ENCODE measurements at regions not wholly inside any gene's neighbourhood (a gene's known extent, or its start where the extent isn't known, plus 50 kb on each side); places are given as distances from the start of the nearest gene placed in this dataset.
"Not testable (repeated sequence)": the region's sequence is repeated elsewhere in the genome, so short reads cannot be mapped to it uniquely, and the experiment has no call there.

- no peak for ATAC-seq
- DNase-seq, result no peak
- intact Hi-C loops (cut with DNase I, micrococcal nuclease), result no loop called here
Observed at GRCh38 chr5:152456815-152457443, 51.9 kb upstream of the NMUR2 start.

DNA sequence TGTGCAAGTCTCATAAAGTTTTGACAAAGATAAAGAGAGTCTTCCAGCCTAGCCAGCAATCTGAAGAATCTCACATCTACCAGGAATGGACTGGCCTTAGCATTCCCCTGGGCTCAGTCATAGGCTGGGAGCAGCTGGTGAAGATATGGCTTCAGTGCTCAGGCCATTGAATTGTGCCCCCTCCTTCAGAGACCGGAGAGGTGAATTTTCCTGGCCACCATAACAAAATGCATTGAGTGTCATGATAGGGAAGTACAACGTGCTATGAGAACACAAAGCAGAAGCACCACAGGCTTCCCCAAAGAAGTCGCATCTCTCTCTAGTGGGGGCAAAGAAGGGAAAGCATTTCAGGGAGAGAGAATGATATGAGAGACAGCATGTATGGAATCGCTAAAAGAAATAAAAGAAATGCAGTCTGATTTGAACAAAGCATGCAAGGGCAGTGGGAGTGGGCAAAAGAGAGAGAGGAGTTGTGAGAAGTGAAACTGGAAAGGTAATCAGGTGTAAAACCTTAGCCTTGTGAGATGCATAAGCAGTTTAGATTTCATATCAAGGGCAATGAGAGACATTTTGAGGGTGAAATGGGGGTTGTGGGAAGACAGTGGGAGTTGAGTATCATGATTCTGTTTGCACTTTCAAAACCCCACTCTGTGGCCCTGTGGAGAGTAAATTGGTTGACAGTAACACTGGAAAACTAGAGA, 57.1 kb upstream of the NMUR2 start:
- no peak for ATAC-seq
- no peak for DNase-seq
- intact Hi-C loops (cut with DNase I, micrococcal nuclease), result no loop called here

GRCh38 chr5:152464048-152464447, 59.0 kb upstream of the NMUR2 start:
- ATAC-seq, result no peak
- DNase-seq, result no peak
- intact Hi-C loops (cut with DNase I, micrococcal nuclease), result no loop called here

- no peak for DNase-seq
- ATAC-seq, result no peak
- intact Hi-C loops (cut with DNase I, micrococcal nuclease), result no loop called here
Observed at GRCh38 chr5:152465140-152465539, 60.1 kb upstream of the NMUR2 start.

DNA sequence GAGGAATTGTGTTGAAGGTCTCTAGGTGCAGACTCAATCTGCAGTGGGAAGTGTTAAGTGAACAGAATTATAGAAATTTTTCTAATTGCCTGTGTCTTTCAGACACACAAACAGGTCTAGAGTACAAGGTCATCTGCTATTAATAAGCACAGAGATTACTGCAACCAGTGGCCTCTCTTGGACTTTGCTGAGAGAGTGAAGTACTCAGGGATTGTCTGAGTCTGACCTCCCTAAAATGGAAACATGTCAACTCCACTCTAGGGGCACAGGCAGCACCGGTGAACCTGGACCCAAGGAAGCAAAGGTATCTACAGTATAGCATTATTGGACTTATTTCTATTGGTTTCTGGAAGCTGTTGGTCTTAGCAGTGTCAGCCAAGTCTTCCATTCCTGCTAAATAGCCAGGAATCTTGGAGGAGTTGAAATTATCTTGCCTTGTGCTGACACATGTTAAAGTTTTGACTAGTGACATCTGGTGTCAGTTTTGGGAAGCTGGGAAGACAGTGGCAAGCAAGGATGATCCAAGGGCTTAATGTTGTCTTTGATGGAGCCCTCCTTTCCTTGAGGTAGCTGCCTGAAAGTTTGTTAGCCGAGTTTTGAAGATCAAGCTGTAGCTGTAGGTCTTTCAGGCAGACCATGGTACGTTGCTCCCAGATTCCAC, 61.1 kb upstream of the NMUR2 start:
- intact Hi-C loops (cut with DNase I, micrococcal nuclease), result no loop called here
- no peak for DNase-seq
- ATAC-seq, result no peak

DNA sequence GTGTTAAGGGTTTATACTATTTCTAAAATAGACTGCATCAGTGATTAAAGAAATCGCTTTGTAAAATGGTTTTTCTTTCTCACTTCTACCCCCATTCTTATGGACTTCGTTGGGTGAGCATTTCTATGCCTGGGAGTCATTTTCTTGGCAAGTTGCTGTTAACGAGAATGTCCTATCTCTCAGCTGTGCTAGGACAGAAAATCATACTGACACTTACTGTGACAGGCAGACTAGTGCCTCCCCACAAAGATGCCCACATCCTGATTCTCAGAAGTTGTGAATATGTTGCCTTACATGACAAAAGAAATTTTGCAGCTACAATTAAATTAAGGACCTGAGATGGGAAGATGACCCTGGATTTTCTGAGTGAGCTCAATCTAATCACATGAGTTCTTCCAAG, 65.1 kb upstream of the NMUR2 start:
- ATAC-seq (no peak), DNase-seq (no peak)
- intact Hi-C loops (cut with DNase I, micrococcal nuclease), result no loop called here

DNA sequence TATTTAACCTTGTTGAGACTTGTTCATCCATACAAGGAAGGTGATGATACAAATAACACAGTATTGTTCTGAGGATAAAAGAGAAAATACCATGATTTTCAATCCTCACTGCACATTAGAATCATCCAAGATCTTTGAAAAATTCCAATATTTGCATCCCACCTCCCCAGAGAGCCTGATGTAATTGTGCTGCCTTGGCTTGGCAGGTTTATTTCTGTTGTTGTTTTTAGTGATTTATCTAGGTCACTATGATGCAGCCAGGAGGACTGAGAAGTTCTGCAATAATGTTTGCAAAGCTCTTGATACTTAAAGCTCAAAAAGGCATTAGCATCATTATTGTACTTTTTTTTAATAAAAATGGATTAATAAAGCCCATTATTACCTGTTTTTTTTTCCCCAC, 67.0 kb upstream of the NMUR2 start:
- DNase-seq (no peak), ATAC-seq (no peak)
- intact Hi-C loops (cut with DNase I, micrococcal nuclease), result no loop called here

DNA sequence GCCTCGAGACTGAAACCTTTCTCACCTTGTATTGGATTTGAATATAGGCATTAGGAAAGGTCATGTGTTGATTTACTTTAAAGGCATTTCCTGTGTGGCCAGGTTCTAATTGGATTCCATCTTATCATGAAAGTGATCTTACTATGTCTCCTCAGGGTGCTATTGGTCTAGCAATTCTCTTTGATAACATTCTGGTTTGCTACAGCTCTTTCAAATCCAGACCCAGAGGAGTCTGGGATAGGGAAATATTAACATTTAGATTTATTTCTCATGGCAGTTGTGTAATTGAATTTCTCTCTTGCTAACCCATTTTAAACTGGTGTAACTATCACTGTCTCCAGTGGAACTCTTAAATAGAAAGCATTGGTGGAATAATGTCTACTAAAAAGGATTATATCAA, 69.9 kb upstream of the NMUR2 start:
- intact Hi-C loops (cut with DNase I, micrococcal nuclease), result no loop called here
- DNase-seq (no peak), ATAC-seq (no peak)

- DNase-seq (no peak), ATAC-seq (no peak)
- intact Hi-C loops (cut with DNase I, micrococcal nuclease), result no loop called here
Observed at GRCh38 chr5:152477536-152477935, 72.5 kb upstream of the NMUR2 start.

DNA sequence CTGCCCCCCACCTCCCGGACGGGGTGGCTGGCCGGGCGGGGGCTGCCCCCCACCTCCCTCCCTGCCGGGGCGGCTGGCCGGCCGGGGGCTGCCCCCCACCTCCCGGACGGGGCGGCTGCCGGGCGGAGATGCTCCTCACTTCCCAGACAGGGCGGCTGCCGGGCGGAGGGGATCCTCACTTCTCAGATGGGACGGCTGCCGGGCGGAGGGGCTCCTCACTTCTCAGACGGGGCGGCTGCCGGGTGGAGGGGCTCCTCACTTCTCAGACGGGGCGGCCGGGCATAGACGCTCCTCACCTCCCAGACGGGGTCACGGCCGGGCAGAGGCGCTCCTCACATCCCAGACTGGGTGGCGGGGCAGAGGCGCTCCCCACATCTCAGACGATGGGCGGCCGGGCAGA, 74.8 kb upstream of the NMUR2 start:
- DNase-seq; ATAC-seq; intact Hi-C loops (cut with DNase I, micrococcal nuclease): not testable (repeated sequence)

DNA sequence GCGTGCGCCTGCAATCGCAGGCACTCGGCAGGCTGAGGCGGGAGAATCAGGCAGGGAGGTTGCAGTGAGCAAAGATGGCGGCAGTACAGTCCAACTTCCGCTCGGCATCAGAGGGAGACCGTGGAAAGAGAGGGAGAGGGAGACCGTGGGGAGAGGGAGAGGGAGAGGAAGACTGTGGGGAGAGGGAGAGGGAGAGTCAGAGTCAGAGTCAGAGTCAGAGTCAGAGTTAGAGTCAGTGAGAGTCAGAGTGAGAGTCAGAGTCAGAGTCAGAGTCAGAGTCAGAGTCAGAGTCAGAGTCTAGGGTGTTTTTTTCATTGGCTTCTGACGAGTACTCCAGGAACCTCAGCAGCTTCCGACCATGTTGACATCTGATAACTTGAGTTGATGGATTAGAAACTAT, 75.6 kb upstream of the NMUR2 start:
- ATAC-seq, result not testable (repeated sequence)

GRCh38 chr5:152487130-152487529, 82.1 kb upstream of the NMUR2 start:
- ATAC-seq (no peak), DNase-seq (no peak)
- intact Hi-C loops (cut with DNase I, micrococcal nuclease), result no loop called here

More for the DNA sequence above, 75.6 kb upstream of the NMUR2 start:
- intact Hi-C loops (cut with DNase I, micrococcal nuclease); DNase-seq: not testable (repeated sequence)

DNA sequence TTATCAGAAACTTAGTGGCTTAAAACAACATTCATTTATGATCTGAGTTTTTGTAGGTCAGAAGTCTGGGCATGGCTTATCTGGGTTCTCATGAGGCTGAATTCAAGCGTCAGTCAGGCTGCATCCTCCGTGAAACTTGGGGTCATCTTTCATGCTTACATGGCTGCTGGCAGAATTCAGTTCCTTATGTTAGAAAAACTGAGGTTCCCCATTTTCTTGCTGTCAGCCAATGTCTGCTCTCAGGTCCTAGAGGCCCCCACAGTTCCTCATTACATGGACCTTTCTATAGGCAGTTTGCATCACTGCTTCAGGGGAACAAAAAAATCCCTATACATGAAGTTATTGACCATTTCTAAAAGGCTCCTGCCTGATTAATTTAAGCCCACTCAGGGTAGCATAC, 83.8 kb upstream of the NMUR2 start:
- DNase-seq, result no peak
- intact Hi-C loops (cut with DNase I, micrococcal nuclease), result no loop called here
- no peak for ATAC-seq

- intact Hi-C loops (cut with DNase I, micrococcal nuclease), result loop anchor here in 1 of 2 donors (10.0 kb wide), 1 partner anchor 675 kb away; no protein-coding TSS in a partner anchor
- DNase-seq (no peak), ATAC-seq (no peak)
Observed at GRCh38 chr5:152499814-152500535, 94.9 kb upstream of the NMUR2 start.

- intact Hi-C loops (cut with DNase I, micrococcal nuclease), result loop anchor here in 1 of 2 donors (10.0 kb wide), 1 partner anchor 676 kb away; no protein-coding TSS in a partner anchor
- ATAC-seq, result no peak
- no peak for DNase-seq
Observed at GRCh38 chr5:152501294-152501693, 96.2 kb upstream of the NMUR2 start.

GRCh38 chr5:152503206-152503605, 98.1 kb upstream of the NMUR2 start:
- DNase-seq (no peak), ATAC-seq (no peak)
- intact Hi-C loops (cut with DNase I, micrococcal nuclease), result loop anchor here in 1 of 2 donors (10.0 kb wide), 1 partner anchor 678 kb away; no protein-coding TSS in a partner anchor

GRCh38 chr5:152505442-152506042, 100.5 kb upstream of the NMUR2 start:
- ATAC-seq, result peak; percentile 84
- intact Hi-C loops (cut with DNase I, micrococcal nuclease), result loop anchor here in 1 of 2 donors (10.0 kb wide), 1 partner anchor 681 kb away; no protein-coding TSS in a partner anchor
- peak in 1 of 2 donors; percentile 64 for DNase-seq

DNA sequence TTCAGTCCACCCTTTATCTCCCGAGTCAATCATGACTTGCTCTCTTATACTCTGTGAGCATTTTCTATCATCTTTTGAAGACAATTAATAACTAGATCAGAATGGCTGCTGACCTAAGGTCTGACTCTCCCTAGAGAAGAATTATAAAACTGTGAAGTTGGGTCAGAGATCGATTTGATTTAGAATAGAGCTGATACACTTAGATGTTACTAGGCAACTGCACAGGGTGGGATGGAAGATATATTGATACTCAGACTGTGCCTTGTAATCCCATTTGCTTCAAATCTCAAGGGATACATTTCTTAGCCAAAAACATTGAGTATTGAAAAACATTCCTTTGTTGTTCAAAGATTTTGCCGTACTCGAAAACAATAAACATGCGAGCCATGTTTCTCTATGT, 106.0 kb upstream of the NMUR2 start:
- ATAC-seq (no peak), DNase-seq (no peak)
- intact Hi-C loops (cut with DNase I, micrococcal nuclease), result no loop called here

DNA sequence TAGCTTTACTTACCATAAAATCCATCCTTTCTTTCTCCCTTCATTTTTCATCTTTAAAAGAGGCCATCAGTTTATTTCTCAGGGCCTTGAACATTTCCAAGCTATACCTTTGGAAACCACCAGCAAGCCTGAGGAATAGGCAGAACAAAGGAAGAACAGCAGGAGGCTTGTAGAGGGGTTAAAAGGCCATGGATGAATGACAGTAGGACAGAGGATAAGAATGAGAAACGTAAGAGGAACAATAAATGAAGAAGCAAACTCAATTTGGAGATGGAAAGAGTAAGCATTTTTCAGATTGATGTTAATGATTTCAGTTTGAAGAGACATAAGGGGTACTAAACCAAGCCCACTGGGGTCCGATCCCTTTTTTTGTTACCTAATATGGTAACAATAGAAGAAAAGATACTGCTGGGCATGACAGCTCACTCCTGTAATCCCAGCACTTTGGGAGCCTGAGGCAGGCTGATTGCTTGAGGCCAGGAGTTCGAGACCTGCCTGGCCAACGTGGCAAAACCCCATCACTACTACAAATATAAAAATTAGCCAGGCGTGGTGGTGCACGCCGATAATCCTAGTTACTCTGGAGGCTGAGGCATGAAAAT, 106.6 kb upstream of the NMUR2 start:
- ATAC-seq, result no peak
- no peak for DNase-seq
- intact Hi-C loops (cut with DNase I, micrococcal nuclease), result no loop called here

Data from left colon (tissue), 2 donors.